ENCODE measurements at regions not wholly inside any gene's neighbourhood (a gene's known extent, or its start where the extent isn't known, plus 50 kb on each side); places are given as distances from the start of the nearest gene placed in this dataset.

DNA sequence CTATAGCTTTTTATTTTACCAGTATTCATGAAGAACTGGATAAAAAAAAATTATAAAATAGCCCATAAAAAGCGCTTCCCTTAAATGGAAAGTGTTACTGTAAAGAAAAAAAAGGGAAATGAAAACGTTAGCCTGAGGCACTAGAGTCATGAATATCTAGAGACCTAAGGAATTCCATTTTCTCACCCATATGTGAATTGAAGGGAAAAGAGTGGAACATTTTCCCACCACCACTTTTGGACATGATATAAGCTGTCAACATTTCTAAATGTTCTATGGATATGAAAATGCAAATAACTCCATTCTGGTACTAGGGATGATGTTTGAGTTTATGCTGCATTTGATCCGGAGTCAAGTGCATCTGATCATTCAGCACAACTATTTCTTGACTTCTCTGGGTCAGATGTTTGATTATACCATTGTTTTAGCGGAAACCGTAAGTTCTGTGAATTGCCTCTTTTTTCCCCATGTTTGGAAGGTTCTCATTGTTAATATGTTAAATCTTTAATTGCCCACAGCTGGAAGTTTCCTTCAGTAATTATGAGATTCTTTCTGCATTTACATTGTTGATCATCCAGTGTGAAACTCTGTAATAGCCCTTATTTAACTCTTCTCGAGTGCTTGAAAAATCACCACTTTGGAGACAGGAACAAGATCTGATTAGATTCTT, 467.4 kb upstream of the SEMA6A start:
- TF ChIP-seq, protein P1, sequence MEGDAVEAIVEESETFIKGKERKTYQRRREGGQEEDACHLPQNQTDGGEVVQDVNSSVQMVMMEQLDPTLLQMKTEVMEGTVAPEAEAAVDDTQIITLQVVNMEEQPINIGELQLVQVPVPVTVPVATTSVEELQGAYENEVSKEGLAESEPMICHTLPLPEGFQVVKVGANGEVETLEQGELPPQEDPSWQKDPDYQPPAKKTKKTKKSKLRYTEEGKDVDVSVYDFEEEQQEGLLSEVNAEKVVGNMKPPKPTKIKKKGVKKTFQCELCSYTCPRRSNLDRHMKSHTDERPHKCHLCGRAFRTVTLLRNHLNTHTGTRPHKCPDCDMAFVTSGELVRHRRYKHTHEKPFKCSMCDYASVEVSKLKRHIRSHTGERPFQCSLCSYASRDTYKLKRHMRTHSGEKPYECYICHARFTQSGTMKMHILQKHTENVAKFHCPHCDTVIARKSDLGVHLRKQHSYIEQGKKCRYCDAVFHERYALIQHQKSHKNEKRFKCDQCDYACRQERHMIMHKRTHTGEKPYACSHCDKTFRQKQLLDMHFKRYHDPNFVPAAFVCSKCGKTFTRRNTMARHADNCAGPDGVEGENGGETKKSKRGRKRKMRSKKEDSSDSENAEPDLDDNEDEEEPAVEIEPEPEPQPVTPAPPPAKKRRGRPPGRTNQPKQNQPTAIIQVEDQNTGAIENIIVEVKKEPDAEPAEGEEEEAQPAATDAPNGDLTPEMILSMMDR (IDR thresholded peaks at IDR 0.05; ENCODE audit: control extremely low read depth, extremely low read depth, low read depth, missing control alignments), result no peak
- ChIA-PET CTCF (interaction anchor here (1.0 to 2.6 kb wide), 3 partner anchors 12 to 41 kb away, joined by 3 to 6 read pairs (median 4); no protein-coding TSS in a partner anchor), POLR2A (no interaction called here)
- no peak for DNase-seq (ENCODE audit: extremely low spot score)

DNA sequence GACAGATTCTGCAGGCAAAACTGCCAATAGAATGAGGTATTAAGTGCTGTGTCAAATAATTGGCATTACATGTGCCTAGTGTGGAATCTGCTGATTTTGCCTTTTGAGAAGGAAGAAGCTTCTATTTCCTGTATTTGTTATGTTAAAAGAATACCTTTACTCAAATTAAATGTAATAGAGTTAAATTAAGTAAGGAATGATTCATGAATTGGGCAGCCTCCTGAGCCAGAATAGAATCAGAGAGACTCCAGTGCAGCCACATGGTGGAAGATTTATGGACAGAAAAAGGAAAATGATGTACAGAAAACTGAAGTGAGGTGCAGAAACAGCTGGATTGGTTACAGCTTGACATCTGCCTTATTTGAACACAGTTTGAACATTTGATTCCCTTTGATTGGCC, 464.4 kb upstream of the SEMA6A start:
- no peak for DNase-seq (ENCODE audit: extremely low spot score)
- TF ChIP-seq, protein P1 (IDR thresholded peaks at IDR 0.05; ENCODE audit: control extremely low read depth, extremely low read depth, low read depth, missing control alignments), result no peak
- POLR2A ChIA-PET, result no interaction called here
- CTCF ChIA-PET, result no interaction called here

DNA sequence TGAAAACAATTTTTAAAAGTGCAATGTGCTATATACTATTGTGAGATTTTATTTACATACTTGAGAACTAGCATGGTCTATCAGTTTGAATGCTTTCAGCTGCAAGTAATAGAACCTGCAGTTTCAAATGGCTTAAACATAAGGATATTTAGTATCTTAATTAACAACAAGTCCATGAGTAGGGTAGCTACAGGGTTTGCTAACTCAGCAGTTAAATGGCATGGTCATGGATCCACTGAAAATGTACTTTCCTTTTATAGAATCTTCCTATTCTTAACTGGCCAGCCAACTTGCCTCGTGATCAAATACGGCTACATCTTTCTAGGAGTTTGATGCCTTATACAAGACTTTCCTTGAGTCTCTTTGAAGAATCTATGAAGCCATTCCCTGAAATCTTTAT, 452.8 kb upstream of the SEMA6A start:
- no peak for DNase-seq (ENCODE audit: extremely low spot score)
- ChIA-PET POLR2A (no interaction called here), CTCF (no interaction called here)
- TF ChIP-seq, protein P1 (IDR thresholded peaks at IDR 0.05; ENCODE audit: control extremely low read depth, extremely low read depth, low read depth, missing control alignments), result no peak

DNA sequence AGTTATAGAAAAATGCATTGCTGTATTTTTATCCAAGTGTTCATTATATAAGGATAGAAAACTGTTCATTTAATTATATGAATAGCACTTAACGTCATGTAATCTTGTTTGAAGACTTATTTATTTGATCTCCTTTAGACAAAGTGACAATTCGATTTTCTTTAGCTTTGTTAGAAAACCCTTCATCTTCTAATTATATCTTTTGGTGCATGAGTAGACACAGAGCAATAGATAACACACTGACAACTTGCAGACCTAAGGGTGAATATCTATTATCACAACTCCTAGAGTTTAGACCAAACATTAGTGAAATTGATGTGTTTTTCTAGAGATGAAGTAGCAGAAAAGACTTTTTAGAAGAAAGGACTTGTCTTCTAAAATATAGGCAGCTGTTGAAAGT, 446.4 kb upstream of the SEMA6A start:
- ChIA-PET POLR2A (no interaction called here), CTCF (no interaction called here)
- DNase-seq (ENCODE audit: extremely low spot score), result no peak
- TF ChIP-seq, protein P1 (IDR thresholded peaks at IDR 0.05; ENCODE audit: control extremely low read depth, extremely low read depth, low read depth, missing control alignments), result no peak

DNA sequence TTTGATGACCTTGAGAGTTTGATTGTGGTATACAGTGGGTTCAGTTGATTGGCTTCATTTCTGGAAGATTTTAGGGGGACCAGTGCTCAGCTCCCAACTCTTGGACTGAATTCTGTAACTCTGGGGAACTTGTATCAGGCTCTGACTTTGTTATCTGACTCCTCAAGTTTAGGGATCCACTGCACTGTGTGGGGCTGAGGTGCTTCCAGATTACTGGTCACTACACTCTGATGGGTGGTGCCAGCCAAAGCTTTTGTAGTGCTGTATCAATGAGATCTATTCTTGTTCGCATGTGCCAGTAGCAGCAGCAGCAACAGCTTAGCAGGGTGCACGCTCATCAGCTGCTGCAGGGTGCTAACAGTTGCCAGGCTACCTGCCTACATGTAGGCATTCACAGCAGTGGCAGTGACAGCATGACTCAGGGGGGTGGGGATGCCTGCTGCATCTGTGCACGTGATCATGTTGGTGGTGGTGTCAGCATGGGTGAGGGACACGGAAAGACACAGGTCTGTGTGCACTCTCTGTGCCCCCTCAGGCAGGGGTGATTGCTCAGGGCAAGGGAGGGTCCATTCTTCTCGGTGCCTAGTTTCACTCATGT, 438.8 kb upstream of the SEMA6A start:
- no peak for DNase-seq (ENCODE audit: extremely low spot score)
- POLR2A ChIA-PET, result no interaction called here
- CTCF ChIA-PET, result no interaction called here
- TF ChIP-seq, protein P1 (IDR thresholded peaks at IDR 0.05; ENCODE audit: control extremely low read depth, extremely low read depth, low read depth, missing control alignments), result no peak

DNA sequence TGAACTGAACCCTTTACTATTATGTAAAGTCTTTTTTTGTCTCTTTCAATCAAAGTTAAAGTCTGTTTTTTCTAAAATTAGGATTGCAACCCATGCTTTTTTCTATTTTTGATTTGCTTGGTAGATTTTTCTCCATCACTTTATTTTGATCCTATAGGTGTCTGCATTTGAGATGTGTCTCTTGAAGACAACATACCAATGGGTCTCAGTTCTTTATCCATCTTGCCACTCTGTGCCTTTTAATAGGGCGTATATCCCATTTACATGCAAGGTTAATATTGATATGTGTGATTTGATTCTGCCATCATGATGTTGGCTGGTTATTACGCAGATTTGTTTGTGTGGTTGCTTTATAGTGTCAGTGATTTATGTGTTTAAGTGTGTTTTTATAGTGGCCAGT, 436.0 kb upstream of the SEMA6A start:
- DNase-seq (ENCODE audit: extremely low spot score), result no peak
- ChIA-PET CTCF (no interaction called here), POLR2A (no interaction called here)
- TF ChIP-seq, protein P1 (IDR thresholded peaks at IDR 0.05; ENCODE audit: control extremely low read depth, extremely low read depth, low read depth, missing control alignments), result no peak
